ENCODE measurements at regions not wholly inside any gene's neighbourhood (a gene's known extent, or its start where the extent isn't known, plus 50 kb on each side); places are given as distances from the start of the nearest gene placed in this dataset.

DNA sequence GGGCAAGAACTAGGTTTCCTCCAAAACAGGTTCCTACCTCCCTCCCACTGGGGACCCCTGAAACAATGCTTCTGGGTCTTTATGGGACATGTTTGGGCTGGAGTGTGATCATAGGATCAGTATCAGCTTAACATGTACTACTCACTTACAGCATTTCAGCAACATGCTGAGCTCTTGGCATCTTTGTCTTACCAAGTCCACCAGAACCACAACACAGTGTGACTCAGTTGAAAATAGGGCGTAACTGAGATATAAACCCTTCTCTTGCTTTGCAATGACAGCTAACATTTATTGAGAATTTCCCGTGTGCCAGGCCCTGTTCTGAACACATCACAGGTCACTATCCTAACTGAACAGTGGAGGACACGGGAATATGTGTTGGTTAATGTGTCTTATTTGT lies 218.5 kb upstream of the LNX1 start:
- TF ChIP-seq BCL11A (tag by site-specific recombination; IDR thresholded peaks at IDR 0.05; ENCODE audit: low read depth) (no peak), ZNF404 (tag by site-specific recombination; IDR thresholded peaks at IDR 0.05) (no peak), ZNF155 (tag by site-specific recombination; IDR thresholded peaks at IDR 0.05) (no peak), RBAK (tag by site-specific recombination; IDR thresholded peaks at IDR 0.05) (no peak), TCF7L2 (IDR thresholded peaks at IDR 0.05; ENCODE audit: borderline replicate concordance, low read depth, low read length) (no peak), KLF1 (tag by site-specific recombination; IDR thresholded peaks at IDR 0.05) (no peak), ZNF16 (tag by site-specific recombination; IDR thresholded peaks at IDR 0.05; ENCODE audit: low read depth) (no peak)
- TF ChIP-seq, protein P1, sequence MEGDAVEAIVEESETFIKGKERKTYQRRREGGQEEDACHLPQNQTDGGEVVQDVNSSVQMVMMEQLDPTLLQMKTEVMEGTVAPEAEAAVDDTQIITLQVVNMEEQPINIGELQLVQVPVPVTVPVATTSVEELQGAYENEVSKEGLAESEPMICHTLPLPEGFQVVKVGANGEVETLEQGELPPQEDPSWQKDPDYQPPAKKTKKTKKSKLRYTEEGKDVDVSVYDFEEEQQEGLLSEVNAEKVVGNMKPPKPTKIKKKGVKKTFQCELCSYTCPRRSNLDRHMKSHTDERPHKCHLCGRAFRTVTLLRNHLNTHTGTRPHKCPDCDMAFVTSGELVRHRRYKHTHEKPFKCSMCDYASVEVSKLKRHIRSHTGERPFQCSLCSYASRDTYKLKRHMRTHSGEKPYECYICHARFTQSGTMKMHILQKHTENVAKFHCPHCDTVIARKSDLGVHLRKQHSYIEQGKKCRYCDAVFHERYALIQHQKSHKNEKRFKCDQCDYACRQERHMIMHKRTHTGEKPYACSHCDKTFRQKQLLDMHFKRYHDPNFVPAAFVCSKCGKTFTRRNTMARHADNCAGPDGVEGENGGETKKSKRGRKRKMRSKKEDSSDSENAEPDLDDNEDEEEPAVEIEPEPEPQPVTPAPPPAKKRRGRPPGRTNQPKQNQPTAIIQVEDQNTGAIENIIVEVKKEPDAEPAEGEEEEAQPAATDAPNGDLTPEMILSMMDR (tag by site-specific recombination; IDR thresholded peaks at IDR 0.05): no peak
- TF ChIP-seq, protein P2, sequence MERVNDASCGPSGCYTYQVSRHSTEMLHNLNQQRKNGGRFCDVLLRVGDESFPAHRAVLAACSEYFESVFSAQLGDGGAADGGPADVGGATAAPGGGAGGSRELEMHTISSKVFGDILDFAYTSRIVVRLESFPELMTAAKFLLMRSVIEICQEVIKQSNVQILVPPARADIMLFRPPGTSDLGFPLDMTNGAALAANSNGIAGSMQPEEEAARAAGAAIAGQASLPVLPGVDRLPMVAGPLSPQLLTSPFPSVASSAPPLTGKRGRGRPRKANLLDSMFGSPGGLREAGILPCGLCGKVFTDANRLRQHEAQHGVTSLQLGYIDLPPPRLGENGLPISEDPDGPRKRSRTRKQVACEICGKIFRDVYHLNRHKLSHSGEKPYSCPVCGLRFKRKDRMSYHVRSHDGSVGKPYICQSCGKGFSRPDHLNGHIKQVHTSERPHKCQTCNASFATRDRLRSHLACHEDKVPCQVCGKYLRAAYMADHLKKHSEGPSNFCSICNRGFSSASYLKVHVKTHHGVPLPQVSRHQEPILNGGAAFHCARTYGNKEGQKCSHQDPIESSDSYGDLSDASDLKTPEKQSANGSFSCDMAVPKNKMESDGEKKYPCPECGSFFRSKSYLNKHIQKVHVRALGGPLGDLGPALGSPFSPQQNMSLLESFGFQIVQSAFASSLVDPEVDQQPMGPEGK (tag by site-specific recombination; IDR thresholded peaks at IDR 0.05): no peak
